Brain microvascular endothelial cell (primary cell): ENCODE measurements at regions not wholly inside any gene's neighbourhood (a gene's known extent, or its start where the extent isn't known, plus 50 kb on each side); places are given as distances from the start of the nearest gene placed in this dataset.

ENCODE experiments used
- DNase-seq: peaks from one replicate; pipeline ENCODE4 v3.0.0-alpha.2; 2020
- H3K27ac ChIP-seq: fragments of 250-450 bp; sonication (Bioruptor Pico); 2 replicates; pipeline ENCODE4 v1.5.1; 2020; ENCODE audit warnings: mild to moderate bottlenecking, moderate library complexity
- H3K27me3 ChIP-seq: fragments of 250-450 bp; sonication (Bioruptor Pico); replicated peaks from 2 replicates; pipeline ENCODE4 v1.5.1; 2020; ENCODE audit warnings: mild to moderate bottlenecking
- H3K36me3 ChIP-seq: fragments of 250-450 bp; sonication (Bioruptor Pico); replicated peaks from 2 replicates; pipeline ENCODE4 v1.5.1; 2020; ENCODE audit warnings: mild to moderate bottlenecking
- H3K4me3 ChIP-seq: 2 replicates; pipeline ENCODE4 v1.5.1; 2011; ENCODE audit warnings: low read depth, mild to moderate bottlenecking, control low read depth, low read length, moderate library complexity
- in situ Hi-C: cut with HindIII; loops from 2 replicates; pipeline ENCODE4 v1.10.0; 2017; ENCODE audit warnings: low sequenced_read_pairs, low pct_ligation_motif_present
- TF ChIP-seq, protein P1 (sequence below): IDR thresholded peaks from 2 replicates; pipeline ENCODE4 v1.5.1; 2011; ENCODE audit warnings: low read depth, mild to moderate bottlenecking, moderate library complexity, low read length, control low read depth, inconsistent platforms; ENCODE audit errors: missing control alignments

DNA sequence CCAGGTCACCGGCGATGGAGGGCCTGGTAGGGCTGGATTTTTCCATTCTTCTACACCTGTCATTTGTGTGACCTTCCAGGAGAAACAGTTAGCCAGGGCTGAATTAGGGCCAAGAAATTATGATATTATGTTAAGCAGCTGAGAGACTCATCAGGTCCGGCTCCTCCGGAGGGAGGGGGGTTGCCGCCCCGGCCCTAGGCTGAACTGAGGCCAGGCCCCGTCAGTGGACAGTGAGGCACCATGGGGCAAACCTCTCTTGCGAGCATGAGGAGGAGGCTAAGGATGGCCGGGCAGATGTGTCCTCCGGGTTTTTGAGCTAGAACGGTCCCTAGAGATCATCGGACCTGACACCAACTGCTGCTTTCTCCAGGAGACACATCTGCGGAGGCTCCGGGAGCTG lies 150.1 kb downstream of the SOX11 start:
- H3K27me3 ChIP-seq: no peaks in the 10 kb centered on the region
- DNase-seq: no peak
- no peaks in the 10 kb centered on the region for H3K36me3 ChIP-seq
- in situ Hi-C loops: no loop called here
- TF ChIP-seq, protein P1, sequence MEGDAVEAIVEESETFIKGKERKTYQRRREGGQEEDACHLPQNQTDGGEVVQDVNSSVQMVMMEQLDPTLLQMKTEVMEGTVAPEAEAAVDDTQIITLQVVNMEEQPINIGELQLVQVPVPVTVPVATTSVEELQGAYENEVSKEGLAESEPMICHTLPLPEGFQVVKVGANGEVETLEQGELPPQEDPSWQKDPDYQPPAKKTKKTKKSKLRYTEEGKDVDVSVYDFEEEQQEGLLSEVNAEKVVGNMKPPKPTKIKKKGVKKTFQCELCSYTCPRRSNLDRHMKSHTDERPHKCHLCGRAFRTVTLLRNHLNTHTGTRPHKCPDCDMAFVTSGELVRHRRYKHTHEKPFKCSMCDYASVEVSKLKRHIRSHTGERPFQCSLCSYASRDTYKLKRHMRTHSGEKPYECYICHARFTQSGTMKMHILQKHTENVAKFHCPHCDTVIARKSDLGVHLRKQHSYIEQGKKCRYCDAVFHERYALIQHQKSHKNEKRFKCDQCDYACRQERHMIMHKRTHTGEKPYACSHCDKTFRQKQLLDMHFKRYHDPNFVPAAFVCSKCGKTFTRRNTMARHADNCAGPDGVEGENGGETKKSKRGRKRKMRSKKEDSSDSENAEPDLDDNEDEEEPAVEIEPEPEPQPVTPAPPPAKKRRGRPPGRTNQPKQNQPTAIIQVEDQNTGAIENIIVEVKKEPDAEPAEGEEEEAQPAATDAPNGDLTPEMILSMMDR: no peak
- no peak overlapping the region for H3K4me3 ChIP-seq
- no peak overlapping the region for H3K27ac ChIP-seq

DNA sequence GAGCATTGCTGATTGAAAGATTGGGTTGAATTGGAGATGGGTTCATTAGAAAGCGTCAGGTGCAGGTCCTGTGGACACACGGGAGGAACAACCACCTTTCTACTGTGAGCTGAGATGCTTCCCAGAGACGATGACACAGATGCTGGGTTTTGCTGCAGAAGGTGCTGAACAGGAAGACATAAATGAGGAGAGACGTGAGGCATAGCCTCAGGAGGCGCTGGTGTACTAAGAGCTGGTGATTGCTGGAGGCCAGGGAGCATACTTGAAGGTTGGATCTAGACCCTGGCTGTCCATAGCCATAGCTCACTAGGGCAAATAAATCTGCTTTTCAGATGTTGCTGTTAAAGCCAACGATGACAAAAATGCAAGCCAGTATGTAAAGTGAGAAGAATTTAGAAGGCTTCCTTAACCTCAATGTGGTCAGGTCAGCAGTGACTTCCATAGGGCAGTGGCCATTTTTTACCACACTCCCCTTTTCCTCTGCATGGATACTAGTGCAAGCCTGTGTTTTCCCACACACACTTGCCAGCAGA lies 153.7 kb downstream of the SOX11 start:
- no peak for DNase-seq
- TF ChIP-seq, protein P1: no peak
- no peak overlapping the region for H3K27ac ChIP-seq
- H3K27me3 ChIP-seq: no peaks in the 10 kb centered on the region
- no peaks in the 10 kb centered on the region for H3K36me3 ChIP-seq
- H3K4me3 ChIP-seq: no peak overlapping the region
- in situ Hi-C loops: no loop called here

DNA sequence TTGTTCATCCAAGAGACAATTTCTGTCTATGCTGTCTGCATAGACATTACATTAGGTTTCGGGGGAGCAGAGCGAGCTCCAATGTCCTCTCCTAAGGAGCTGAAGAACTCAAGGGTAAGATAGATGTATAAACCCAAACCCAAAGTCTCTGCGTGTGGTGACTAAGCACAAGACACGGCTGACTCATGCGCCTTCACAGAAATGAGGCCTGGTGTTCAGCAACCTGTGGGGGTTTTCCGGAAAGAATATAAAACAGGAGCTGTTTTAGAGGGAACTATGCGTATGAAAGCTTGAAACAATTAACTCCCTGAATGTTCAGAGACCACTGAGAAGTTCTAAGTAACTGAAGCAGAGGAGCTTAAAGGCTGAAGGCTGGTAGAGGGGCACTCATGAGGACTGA lies 154.7 kb downstream of the SOX11 start:
- H3K27ac ChIP-seq: no peak overlapping the region
- TF ChIP-seq, protein P1: no peak
- in situ Hi-C loops: no loop called here
- no peaks in the 10 kb centered on the region for H3K36me3 ChIP-seq
- H3K27me3 ChIP-seq: no peaks in the 10 kb centered on the region
- peak; percentile 54 for DNase-seq
- H3K4me3 ChIP-seq: no peak overlapping the region

DNA sequence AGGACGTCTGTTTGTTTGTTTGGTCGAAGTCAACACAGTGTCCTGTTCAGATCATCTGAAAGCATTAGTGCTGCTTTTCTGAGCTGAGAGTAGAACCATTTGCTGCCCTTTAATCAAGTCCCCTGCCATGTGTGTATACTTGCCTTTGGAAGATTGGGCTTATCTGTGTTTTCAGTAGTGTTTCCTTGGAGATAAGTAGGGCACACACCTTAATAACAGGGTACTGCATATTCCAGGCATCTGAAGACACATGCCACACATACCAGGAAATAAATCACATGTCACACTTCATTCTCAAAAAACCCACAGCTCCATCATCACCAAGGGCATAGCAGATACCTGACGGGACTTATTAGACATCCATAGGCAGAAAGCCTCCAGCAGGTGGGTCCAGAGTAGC lies 157.4 kb downstream of the SOX11 start:
- in situ Hi-C loops: no loop called here
- TF ChIP-seq, protein P1: no peak
- no peak overlapping the region for H3K27ac ChIP-seq
- DNase-seq: no peak
- no peaks in the 10 kb centered on the region for H3K27me3 ChIP-seq
- no peak overlapping the region for H3K4me3 ChIP-seq
- no peaks in the 10 kb centered on the region for H3K36me3 ChIP-seq

DNA sequence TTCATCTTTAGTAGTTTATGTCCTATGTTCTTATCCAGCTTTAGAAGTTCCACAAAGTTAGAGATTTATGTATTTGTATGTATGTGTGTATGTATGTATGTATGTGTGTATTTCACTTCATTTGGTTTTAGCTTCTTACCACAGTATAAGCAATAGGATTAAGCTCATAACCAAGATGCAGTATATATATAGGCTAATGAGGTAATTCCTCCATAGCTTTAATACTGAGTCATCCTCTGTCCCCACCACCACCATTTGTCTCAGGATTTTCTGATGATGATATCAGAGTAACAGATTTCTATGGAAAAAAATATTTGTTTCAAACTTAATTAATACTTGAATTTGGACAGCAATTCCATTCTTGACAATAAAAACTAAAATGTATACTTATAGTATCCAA lies 159.2 kb downstream of the SOX11 start:
- in situ Hi-C loops: no loop called here
- TF ChIP-seq, protein P1: no peak
- H3K36me3 ChIP-seq: no peaks in the 10 kb centered on the region
- H3K4me3 ChIP-seq: no peak overlapping the region
- DNase-seq: peak; percentile 27
- no peak overlapping the region for H3K27ac ChIP-seq
- H3K27me3 ChIP-seq: no peaks in the 10 kb centered on the region

DNA sequence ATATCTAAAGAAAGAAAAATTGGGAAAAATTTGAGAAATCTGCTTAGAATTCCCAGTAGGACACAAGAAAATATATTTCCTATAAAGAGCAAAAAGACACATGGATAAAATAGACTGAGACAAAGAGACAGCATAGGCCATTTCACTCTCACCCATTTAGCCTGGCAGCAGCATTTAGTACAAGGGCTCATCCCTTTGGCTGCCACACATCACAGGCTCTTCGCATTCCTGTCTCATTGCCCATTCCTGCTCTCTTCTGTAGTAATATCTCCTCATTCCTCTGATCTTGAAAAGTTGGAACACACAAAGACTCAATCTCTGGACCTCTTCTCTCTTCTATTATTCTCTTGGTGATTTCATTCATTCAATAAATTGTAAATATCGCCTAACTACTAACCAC lies 162.6 kb downstream of the SOX11 start:
- no peak for DNase-seq
- TF ChIP-seq, protein P1: no peak
- Histone ChIP-seq H3K36me3 (no peaks in the 10 kb centered on the region), H3K27me3 (no peaks in the 10 kb centered on the region), H3K4me3 (no peak overlapping the region), H3K27ac (no peak overlapping the region)
- in situ Hi-C loops: no loop called here
